Keratinocyte (primary cell): ENCODE measurements at regions not wholly inside any gene's neighbourhood (a gene's known extent, or its start where the extent isn't known, plus 50 kb on each side); places are given as distances from the start of the nearest gene placed in this dataset.
"Not testable (repeated sequence)": the region's sequence is repeated elsewhere in the genome, so short reads cannot be mapped to it uniquely, and the experiment has no call there.

ENCODE experiments used
- DNase-seq: peaks from one replicate; pipeline ENCODE4 v3.0.0-alpha.2; 2011; ENCODE audit warnings: low read depth, missing footprints, low spot score
- FAIRE-seq: peaks from 2 replicates; lab custom pipeline; 2011; peaks lifted over from hg19 to GRCh38; lab: Jason Lieb, UNC
- H2AFZ ChIP-seq: 2 replicates; pipeline ENCODE4 v1.6.0; 2012; ENCODE audit warnings: low read length, control low read depth, inconsistent platforms; ENCODE audit not compliant: control insufficient read depth
- H3K27ac ChIP-seq: 2 replicates; pipeline ENCODE4 v1.5.1; 2011; ENCODE audit warnings: low read length; ENCODE audit not compliant: control insufficient read depth, insufficient read depth
- H3K27me3 ChIP-seq: 3 replicates; pipeline ENCODE4 v1.6.0; 2011; ENCODE audit warnings: low read length; ENCODE audit not compliant: control insufficient read depth, insufficient read depth; ENCODE audit errors: extremely low read depth
- H3K36me3 ChIP-seq, 2 experiments: 2 replicates in 1 of 2; 3 replicates in 1 of 2; pipeline ENCODE4 v1.5.1; 2011; ENCODE audit warnings: low read length in 2 of 2, mild to moderate bottlenecking in 1 of 2; ENCODE audit not compliant: control insufficient read depth in 2 of 2, insufficient read depth in 2 of 2; ENCODE audit errors: extremely low read depth in 1 of 2
- H3K4me1 ChIP-seq: 3 replicates; pipeline ENCODE4 v1.5.1; 2011; ENCODE audit warnings: low read length; ENCODE audit not compliant: control insufficient read depth, insufficient read depth; ENCODE audit errors: extremely low read depth
- H3K4me2 ChIP-seq: 3 replicates; pipeline ENCODE4 v1.6.0; 2011; ENCODE audit warnings: low read depth, low read length; ENCODE audit not compliant: control insufficient read depth, insufficient read depth; ENCODE audit errors: extremely low read depth
- H3K4me3 ChIP-seq, 3 experiments: fragments of 200-600 bp in 1 of 3; sonication (generic) in 1 of 3; 2 replicates in 2 of 3; 3 replicates in 1 of 3; pipeline ENCODE4 v1.5.1; 2011 to 2016; ENCODE audit warnings: low read length in 3 of 3, mild to moderate bottlenecking in 3 of 3, control low read depth in 2 of 3, inconsistent platforms in 1 of 3, low read depth in 1 of 3, mixed read lengths in 1 of 3, mixed run types in 1 of 3, moderate library complexity in 1 of 3; ENCODE audit not compliant: control insufficient read depth in 2 of 3, insufficient read depth in 2 of 3; ENCODE audit errors: extremely low read depth in 1 of 3
- H3K79me2 ChIP-seq: 2 replicates; pipeline ENCODE4 v1.6.0; 2012; ENCODE audit warnings: low read length; ENCODE audit not compliant: control insufficient read depth, insufficient read depth
- H3K9ac ChIP-seq: 3 replicates; pipeline ENCODE4 v1.6.0; 2011; ENCODE audit warnings: low read length; ENCODE audit not compliant: control insufficient read depth, insufficient read depth; ENCODE audit errors: extremely low read depth
- H3K9me1 ChIP-seq: 3 replicates; pipeline ENCODE4 v1.6.0; 2011; ENCODE audit warnings: low read length; ENCODE audit not compliant: control insufficient read depth, insufficient read depth; ENCODE audit errors: extremely low read depth
- H3K9me3 ChIP-seq: 2 replicates; pipeline ENCODE4 v1.5.1; 2012; ENCODE audit warnings: low read depth, low read length; ENCODE audit not compliant: control insufficient read depth
- H4K20me1 ChIP-seq: 3 replicates; pipeline ENCODE4 v1.6.0; 2011; ENCODE audit warnings: low read length; ENCODE audit not compliant: control insufficient read depth, insufficient read depth; ENCODE audit errors: extremely low read depth
- EZH2 ChIP-seq: IDR thresholded peaks from one replicate; pipeline ENCODE4 v1.6.1; 2012; ENCODE audit warnings: inconsistent platforms, mild to moderate bottlenecking, low read length, moderate library complexity
- dilution Hi-C: fragments of 300-500 bp; cut with MboI; formaldehyde crosslinking; loops from one replicate; pipeline ENCODE4 v1.7.0; 2020; ENCODE audit warnings: low sequenced_read_pairs; ENCODE audit not compliant: extremely low pct_ligation_motif_present
- TF ChIP-seq, protein P1 (sequence below), 3 experiments: IDR thresholded peaks in 1 of 3; conservative IDR thresholded peaks in 1 of 3; optimal IDR thresholded peaks in 1 of 3; 2 replicates in 2 of 3; 3 replicates in 1 of 3; pipeline versions ENCODE3 to v1.5.1; 2011; ENCODE audit warnings: low read length in 3 of 3, mild to moderate bottlenecking in 3 of 3, moderate library complexity in 2 of 3, control low read depth in 1 of 3, inconsistent platforms in 1 of 3; ENCODE audit not compliant: insufficient read depth in 2 of 3; ENCODE audit errors: extremely low read depth in 1 of 3

DNA sequence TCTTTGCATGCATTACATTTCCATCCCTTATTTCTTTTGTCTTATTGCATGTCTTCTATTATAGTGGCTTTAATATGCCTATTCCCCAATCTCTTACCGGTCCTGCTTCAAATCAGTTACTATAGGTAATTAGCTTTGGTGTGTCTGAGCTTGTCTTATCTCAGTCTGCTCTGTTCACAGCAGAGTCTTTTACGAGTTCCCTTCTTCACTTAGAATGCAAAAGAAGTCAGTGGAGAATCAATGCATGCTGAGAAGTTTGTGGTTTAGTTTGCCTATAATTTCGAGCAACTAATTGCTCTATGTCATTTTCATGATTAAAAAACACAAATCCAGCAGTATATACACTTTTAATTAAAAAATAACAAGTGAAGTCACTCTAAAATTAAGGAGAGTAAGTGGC is 545.0 kb downstream of the SLCO4C1 start:
- dilution Hi-C loops = no loop called here
- H3K4me1 ChIP-seq = no peaks in the 10 kb centered on the region
- no peaks in the 10 kb centered on the region for H3K9me3 ChIP-seq
- no peak overlapping the region for H3K27ac ChIP-seq
- no peaks in the 10 kb centered on the region for H3K36me3 ChIP-seq
- DNase-seq (no peak), FAIRE-seq (no peak)
- TF ChIP-seq EZH2 = no peak
- TF ChIP-seq, protein P1, sequence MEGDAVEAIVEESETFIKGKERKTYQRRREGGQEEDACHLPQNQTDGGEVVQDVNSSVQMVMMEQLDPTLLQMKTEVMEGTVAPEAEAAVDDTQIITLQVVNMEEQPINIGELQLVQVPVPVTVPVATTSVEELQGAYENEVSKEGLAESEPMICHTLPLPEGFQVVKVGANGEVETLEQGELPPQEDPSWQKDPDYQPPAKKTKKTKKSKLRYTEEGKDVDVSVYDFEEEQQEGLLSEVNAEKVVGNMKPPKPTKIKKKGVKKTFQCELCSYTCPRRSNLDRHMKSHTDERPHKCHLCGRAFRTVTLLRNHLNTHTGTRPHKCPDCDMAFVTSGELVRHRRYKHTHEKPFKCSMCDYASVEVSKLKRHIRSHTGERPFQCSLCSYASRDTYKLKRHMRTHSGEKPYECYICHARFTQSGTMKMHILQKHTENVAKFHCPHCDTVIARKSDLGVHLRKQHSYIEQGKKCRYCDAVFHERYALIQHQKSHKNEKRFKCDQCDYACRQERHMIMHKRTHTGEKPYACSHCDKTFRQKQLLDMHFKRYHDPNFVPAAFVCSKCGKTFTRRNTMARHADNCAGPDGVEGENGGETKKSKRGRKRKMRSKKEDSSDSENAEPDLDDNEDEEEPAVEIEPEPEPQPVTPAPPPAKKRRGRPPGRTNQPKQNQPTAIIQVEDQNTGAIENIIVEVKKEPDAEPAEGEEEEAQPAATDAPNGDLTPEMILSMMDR (optimal IDR thresholded peaks at IDR 0.05 in 1 of 3, IDR thresholded peaks at IDR 0.05 in 1 of 3, conservative IDR thresholded peaks at IDR 0.05 in 1 of 3; ENCODE audit: extremely low read depth in 1 of 3, insufficient read depth in 2 of 3, low read length in 3 of 3) = no peak
- no peak overlapping the region for H2AFZ ChIP-seq
- H3K9me1 ChIP-seq = no peaks in the 10 kb centered on the region
- no peaks in the 10 kb centered on the region for H3K79me2 ChIP-seq
- H3K4me3 ChIP-seq = no peak overlapping the region
- H3K27me3 ChIP-seq = no peaks in the 10 kb centered on the region
- no peak overlapping the region for H3K9ac ChIP-seq
- no peak overlapping the region for H3K4me2 ChIP-seq
- no peaks in the 10 kb centered on the region for H4K20me1 ChIP-seq

DNA sequence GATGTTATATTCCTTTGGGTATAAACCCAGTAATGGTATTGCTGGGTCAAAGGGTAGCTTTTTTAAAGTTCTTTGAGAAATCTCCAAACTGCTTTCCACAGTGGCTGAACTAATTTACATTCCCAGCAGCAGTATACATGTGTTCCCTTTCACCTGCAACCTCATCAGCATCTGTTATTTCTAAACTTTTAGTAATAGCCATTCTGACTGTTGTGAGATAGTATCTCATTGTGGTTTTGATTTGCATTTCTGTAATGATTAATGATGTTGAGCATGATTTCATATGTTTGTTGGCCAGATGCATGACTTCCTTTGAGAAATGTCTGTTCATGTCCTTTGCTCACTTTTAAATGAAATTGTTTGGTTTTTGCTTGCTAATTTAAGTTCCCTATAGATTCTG is 553.1 kb downstream of the SLCO4C1 start:
- H3K4me3 ChIP-seq, H2AFZ ChIP-seq, DNase-seq, H3K27me3 ChIP-seq, H3K79me2 ChIP-seq, H3K4me2 ChIP-seq, H3K9me3 ChIP-seq, H3K9me1 ChIP-seq, H3K36me3 ChIP-seq, H3K27ac ChIP-seq, H4K20me1 ChIP-seq, H3K9ac ChIP-seq, dilution Hi-C loops, H3K4me1 ChIP-seq, FAIRE-seq: not testable (repeated sequence)

DNA sequence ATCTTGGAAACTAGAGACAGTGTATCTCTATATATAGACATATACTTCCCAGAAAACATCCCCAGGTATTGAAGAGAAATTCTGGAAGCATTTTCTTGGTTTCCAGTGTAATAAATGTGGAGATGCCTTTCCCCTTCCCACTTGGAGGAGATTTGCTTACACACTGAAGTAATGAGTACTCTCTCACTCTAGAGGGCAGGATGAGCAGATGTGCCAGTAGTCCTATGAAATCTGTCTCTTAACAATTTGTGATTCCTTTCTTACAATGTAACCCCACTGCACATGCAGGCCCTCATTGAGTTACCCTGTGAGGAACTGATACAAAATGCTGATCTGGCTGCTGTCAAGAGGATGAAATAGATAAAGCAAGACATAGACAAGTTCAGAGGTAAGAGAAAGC is 567.2 kb downstream of the SLCO4C1 start:
- no peak for FAIRE-seq
- dilution Hi-C loops = no loop called here
- Histone ChIP-seq H3K9me3 (no peaks in the 10 kb centered on the region), H2AFZ (no peak overlapping the region), H3K9me1 (no peaks in the 10 kb centered on the region), H3K4me3 (no peak overlapping the region), H3K27me3 (no peaks in the 10 kb centered on the region), H3K79me2 (no peaks in the 10 kb centered on the region), H3K4me2 (no peak overlapping the region), H3K9ac (no peak overlapping the region), H4K20me1 (no peaks in the 10 kb centered on the region), H3K36me3 (no peaks in the 10 kb centered on the region), H3K4me1 (no peaks in the 10 kb centered on the region), H3K27ac (no peak overlapping the region)
- no peak for DNase-seq
- no peak for TF ChIP-seq EZH2
- TF ChIP-seq, protein P1 (optimal IDR thresholded peaks at IDR 0.05 in 1 of 3, IDR thresholded peaks at IDR 0.05 in 1 of 3, conservative IDR thresholded peaks at IDR 0.05 in 1 of 3; ENCODE audit: extremely low read depth in 1 of 3, insufficient read depth in 2 of 3, low read length in 3 of 3) = peak in 1 of 3 experiments; percentile 10
